Left renal cortex interstitium (tissue), 4 donors: ENCODE measurements at regions not wholly inside any gene's neighbourhood (a gene's known extent, or its start where the extent isn't known, plus 50 kb on each side); places are given as distances from the start of the nearest gene placed in this dataset.

ENCODE experiments used
- DNase-seq, 4 donors: peaks; one replicate each; pipeline ENCODE4 v3.0.0-alpha.2; 2013; ENCODE audit warnings: low read depth in 4 of 4, low spot score in 2 of 4, missing footprints in 1 of 4

GRCh38 chr15:93417156-93417555 is 328.1 kb upstream of the RGMA start:
- DNase-seq = no peak

DNA sequence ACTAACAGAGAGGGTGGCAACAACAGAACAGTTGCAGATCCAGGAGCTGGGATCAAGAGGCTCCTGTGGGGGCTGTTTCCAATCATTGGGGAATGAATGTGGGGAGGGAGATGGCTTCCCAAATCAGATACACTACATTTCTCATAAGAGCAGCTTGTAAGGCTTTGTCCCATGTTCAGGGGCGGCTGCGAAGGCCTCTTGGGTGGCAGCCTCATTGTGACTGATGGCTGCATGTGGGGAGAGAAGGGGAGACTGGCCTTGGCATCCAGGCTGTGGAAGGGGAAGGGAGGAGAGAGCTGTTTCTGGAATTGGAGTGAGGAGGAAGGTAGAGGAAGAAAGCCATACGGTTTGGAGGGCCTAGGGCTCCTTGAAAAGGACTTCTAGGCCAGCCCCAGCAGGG is 326.6 kb upstream of the RGMA start:
- DNase-seq = no peak

GRCh38 chr15:93414576-93415231 is 325.7 kb upstream of the RGMA start:
- DNase-seq = no peak

- DNase-seq = no peak
These were observed 324.7 kb upstream of the RGMA start for GRCh38 chr15:93413745-93414144.

DNA sequence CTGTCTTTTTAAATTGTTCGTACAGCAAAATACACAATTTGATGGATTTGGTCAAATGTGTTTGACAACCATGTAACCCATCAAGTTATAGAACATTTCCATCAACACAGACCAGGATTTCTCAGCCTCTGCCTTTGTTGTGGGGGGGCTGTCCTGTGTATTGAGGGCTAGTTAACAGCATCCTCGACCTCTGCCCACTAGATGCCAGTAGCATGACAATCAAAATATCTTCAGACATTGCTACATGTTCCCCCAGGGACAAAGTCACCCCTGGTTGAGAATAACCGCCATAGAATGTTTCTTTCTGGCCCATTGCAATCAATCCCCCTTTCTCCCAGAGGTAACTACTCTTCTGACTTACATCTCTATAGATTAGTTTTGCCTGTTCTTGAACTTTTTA is 310.1 kb upstream of the RGMA start:
- no peak for DNase-seq

DNA sequence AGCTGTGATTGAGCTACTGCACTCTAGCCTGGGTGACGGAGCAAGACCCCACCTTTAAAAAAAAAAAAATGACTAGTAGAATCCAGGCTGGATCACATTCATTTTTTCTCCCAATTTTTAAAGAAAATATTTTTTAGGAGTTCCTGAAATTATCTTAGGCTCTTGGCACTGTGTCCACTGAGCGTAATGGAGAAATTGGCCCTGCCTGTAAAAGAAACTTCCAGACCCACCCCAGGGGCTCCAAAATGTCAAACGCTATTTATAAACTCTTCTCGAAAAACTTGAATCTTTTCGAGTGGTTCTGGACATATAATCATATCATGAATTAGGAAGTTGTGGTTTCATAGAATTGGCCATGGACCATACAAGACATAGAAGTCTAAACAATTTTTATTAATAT is 300.2 kb upstream of the RGMA start:
- DNase-seq = no peak

DNA sequence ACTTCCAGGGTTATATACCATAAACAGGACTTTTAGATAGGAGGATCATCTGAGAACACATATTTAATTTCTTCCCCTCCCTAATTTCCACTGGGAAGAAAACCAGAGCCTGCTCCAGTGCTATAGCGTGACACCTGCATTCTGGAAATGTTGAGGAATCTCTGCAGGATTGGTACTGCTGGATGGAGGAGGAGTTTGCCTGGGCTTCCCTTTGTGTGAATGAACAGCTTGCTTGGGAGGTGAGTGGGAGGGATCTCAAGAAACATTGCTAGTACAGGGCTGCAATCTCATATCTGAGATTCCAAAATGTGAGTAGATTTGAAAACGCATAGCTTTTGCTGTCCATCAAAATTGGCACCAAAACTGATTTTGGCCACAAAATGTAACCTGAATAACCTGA is 295.9 kb upstream of the RGMA start:
- DNase-seq = no peak

GRCh38 chr15:93382200-93382820 is 293.3 kb upstream of the RGMA start:
- no peak for DNase-seq

DNA sequence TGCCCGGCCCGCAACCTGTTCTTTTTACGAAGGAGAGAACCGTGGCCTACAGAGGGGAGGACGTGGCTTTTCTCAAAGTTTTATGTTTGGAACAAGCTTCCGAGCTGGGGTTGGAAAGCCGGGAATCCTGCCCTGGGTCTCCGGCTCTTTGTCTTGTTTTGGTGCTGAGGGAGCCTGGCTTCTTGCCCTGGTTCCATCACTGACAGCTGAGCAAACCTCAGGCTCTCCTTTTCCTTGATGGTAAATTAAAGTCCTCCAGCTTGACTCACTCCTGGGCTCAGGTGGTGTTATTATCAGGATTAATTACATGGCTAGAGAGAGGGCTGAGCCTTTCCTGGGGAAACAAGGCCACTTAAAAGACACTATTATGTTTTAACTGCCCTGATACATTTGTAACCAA is 289.5 kb upstream of the RGMA start:
- no peak for DNase-seq

DNA sequence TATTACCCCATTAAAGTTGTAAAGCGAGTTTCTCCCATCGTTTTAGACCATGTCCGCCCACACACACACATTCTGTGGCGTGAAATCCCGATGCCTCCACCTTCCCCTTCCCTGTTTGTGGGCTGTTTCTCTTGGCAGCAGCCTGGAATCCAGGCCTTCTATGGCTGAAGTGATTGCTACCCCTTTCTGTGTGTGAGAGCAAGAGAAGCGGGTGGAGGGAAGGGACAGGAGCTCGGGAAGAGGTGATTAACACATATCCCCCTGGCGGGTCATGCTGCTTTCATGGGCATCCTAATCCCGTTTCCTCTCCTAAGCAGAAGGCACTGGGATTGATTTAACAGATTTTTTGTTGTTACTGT is 283.8 kb upstream of the RGMA start:
- DNase-seq = no peak

DNA sequence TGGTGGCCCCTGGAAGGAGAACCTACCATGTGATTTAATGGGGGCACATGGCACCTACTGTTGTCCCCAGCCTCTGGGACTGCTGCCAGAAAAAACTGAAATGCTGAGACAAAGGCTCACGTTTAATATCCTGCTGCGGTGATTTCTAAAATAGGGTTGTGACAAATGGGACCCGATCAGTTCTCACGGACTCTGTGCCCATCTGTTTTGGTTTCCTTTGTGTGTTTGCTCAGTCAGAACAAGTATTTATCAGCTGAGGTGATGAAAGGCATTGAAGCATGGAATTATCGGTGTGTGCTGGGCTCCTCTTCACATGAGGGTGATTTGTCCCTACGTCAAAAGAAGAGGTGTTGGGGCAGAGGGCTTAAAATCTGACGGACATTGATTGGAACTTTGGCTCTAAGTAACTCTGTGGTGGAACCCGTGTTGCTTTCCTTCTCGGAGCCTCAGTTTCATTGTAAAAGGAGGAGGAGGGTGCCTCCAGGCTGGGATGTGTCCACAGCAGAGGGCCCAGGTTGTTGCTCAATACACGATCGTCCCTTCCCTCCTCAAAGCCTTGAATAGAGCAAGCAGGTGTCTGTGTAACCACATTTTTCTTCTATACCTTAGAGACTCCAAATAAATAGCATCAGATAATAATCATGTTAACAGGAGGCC is 283.3 kb upstream of the RGMA start:
- DNase-seq = no peak

- no peak for DNase-seq
These were observed 277.5 kb upstream of the RGMA start for GRCh38 chr15:93366387-93367100.

DNA sequence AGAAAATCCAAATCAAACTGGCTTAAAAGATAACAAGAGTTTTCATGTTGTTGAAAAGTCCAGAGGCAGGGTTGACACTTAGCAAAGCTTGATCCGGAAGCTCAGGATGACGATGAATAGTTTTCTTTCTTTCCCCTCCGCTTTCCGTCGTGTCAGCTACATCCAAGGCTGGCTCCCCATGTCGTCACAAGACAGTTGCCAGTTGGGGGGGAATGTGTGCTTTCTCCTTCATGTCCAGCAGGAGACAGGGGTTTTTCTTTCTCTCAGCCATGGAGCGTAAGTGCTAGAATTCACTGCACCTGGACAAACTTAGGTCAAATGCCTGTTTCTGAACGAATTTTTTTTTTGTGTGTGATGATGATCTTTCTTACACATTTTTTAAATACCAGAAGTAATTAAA is 273.8 kb upstream of the RGMA start:
- DNase-seq = no peak

- DNase-seq = no peak
These were observed 273.2 kb upstream of the RGMA start for GRCh38 chr15:93362203-93362602.

GRCh38 chr15:93361703-93362102 is 272.7 kb upstream of the RGMA start:
- DNase-seq = no peak

DNA sequence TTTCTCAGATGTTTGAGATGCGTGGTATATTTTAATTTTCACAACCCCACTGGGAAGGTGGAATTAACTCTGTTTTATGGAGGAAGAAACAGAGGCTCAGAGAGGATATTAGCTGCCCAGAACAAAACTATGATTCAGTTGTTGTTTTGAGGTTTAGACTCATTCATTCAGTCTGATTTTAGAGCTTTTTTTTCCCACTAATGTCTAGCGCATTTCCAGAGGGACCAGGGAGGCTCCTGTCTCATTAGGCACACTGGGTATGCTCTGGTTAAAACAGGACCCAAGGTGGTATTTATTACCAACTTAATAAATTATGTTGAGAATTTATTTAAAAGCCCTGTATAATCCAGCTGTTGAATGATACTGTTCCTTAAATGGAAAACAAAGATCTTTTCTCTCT is 272.0 kb upstream of the RGMA start:
- DNase-seq = no peak

- DNase-seq = no peak
These were observed 271.3 kb upstream of the RGMA start for GRCh38 chr15:93360318-93360717.

- no peak for DNase-seq
These were observed 270.6 kb upstream of the RGMA start for GRCh38 chr15:93359425-93360131.

GRCh38 chr15:93359060-93359408 is 270.0 kb upstream of the RGMA start:
- no peak for DNase-seq

DNA sequence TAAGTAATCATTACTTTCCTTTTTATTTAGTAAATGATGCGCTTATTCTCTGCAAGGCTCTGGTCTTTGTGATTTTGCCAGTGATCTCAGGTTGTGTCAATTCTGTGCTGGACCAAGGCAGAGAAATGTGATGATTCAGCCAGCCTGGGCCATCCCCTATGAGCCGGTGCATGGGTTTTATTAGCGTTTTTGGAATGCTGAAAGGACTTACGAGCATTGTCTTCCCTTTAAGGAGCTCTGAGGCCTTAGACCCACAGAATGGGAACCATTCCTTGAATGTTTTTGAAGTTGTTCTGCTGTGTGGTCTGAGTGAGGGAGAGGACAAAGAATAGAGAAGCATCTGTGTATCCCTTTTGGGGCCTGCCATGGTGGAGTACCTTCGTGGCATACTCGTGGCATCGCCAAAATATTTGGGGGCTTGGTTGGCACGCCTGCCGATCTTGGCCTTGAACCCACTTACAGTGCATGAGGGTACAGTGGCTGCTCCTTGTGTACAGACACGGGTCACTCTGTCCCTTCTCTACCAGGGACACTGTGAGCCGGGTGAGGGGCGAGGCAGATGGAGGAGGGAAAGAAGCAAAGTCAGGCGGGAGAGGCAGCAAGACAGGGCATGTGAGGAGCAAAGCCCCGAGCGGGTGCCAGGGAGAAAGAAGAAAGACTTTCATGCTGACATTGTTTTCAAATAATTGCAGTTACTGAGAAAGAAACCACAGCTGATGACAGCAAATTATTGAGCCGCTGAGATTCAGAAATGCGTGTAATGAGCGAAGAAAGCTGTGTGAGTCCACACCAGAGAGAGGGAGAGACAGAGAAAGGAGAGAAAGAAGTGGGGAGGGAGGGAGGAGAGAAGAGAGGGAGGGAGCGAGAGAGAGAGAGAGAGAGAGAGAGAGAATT is 269.4 kb upstream of the RGMA start:
- no peak for DNase-seq
